ENCODE measurements at regions not wholly inside any gene's neighbourhood (a gene's known extent, or its start where the extent isn't known, plus 50 kb on each side); places are given as distances from the start of the nearest gene placed in this dataset.
"Not testable (repeated sequence)": the region's sequence is repeated elsewhere in the genome, so short reads cannot be mapped to it uniquely, and the experiment has no call there.

DNA sequence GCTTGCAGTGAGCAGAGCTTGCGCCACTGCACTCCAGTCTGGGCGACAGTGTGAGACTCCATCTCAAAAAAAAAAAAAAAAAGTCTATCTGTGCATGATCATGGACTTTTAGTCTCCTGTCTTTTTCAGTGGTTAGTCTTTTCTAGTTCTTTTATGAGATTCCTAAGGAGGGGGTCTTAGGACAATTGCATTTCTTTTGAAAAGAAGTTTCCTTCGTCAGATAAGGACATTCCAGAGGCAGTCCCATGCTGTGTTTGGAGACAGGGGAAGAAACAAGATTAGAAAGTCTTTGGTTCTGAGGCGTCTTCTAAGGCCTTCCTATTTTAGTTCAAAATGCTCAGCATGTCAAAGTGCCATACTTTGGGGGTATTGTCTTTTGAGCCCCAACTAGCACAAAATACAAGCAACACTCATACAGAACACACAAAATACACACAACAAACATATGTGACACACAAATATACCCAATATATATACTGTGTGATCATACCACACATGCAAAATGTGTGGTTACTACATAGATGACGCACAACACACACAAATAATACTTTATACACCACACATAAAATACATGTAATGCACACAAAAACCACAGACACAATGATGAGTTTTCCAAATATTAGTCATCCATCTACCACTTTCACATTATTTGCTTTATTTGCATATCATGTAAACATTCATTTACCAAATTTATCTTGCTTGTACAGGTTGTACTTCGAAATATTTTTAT, 394.5 kb downstream of the SPATA31D1 start:
- no peak for DNase-seq (ENCODE audit: low spot score)

DNA sequence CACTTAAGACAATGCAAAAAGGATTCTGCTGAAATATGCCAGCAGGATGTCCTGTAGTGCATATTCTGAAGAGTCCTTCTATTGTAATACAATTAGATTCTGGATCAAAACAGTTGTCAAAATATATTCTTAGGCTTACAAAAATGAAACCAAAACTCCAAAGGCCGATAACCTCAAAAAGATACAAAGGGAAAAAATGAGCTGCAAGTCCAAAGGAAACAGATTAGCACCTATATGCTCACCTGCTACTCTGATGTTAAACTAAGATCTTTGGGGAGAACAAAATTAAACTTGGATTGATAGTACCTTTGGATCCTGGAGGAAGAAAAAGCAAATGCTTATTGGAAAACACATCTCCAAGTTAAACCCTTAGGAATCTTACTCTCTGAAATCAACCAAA, 397.1 kb downstream of the SPATA31D1 start:
- no peak for DNase-seq (ENCODE audit: low spot score)

DNA sequence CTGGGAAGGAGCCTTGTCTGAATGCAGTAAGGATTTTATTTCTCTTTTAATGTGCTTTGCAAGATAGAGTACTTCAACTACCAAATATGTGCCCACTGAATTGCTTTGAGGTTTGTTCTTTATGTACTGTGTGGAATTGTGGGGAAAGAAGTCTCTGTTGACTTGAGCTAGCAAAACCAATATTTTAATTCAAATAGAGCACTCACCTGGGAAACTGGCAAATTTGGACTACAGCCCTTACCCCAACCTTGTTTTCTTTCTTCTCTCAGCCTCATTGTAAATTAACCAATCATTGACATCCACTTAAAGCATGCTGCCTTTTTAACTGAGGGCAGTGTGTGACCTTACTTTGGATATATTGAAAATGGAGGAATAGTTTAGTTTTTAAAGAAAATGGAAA, 409.0 kb downstream of the SPATA31D1 start:
- no peak for DNase-seq (ENCODE audit: low spot score)

DNA sequence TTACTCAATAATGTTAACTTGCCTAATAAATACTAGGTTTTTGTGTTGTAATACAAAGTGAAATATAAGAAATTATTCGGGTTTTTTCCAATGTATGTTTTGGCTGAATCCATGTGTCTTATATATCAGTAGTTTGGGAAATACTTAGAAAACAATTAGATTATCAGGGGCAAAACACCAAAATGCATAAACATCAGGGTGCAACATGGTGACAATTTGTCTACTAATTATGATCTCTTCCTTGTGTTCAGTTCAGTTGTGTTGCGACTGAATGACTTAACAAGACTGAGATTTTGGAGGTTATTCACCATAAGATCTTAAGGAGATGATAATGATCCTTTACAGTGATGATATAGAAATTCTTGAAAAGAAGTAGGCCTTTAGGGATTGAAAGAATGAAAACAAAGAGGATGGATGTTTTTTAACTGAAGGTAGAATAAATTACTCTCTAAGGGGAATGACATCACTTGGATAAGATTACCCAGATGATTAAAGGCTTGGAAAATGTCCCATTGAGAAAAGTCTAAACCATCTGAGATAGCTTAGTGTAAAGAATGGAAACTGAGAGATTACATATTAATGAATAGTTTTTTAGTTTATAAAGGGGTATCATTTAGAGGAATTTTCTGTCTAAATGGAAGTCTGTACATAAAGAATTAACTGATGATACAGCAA, 415.8 kb downstream of the SPATA31D1 start:
- no peak for DNase-seq (ENCODE audit: low spot score)

DNA sequence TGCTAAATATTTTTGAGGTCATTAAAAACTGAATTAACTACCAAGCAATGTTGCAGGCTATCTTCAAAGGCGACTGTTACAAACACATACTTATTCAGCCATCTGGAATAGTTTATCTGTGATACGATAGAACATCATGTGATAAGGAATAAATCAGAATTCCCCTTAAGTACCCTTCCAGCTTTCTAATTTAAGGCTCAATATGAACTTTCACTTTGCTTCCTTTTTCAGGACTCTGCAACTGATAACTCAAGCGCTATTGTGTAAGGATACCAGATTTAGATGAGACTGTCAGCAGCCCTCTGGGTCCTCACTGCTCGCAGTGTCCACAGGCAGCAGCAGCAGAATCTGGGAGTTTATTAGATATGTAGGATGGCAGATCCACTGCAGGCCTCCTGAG, 416.3 kb downstream of the SPATA31D1 start:
- no peak for DNase-seq (ENCODE audit: low spot score)

DNA sequence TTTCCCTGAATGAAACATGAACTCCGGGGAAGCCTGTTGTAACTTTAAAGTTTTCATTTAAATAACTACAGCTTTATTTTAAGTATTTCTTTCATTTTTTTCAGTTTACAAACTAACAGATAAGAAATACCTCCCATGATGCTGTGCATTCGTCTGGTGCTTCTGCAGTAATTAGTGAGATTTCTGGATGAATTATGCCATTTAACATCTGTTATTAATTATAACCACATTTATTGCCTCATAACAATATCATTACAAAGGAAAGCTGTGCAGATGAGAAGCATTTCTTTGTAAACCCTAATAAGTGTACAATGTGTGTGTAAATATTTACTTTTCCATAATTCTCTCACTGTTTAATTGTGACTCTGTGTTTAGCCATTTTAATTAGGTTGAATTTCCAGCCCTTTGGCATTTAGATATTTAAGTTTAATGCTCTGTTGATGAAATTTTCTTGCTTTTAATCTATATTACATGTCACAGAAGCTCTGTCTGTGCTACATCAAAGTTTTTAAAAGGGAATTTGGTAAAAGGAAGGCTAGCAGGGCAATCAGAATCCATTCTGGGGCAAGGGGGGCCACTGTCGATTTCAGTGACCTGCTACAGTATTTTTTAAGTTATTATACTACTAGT, 418.0 kb downstream of the SPATA31D1 start:
- no peak for DNase-seq (ENCODE audit: low spot score)

DNA sequence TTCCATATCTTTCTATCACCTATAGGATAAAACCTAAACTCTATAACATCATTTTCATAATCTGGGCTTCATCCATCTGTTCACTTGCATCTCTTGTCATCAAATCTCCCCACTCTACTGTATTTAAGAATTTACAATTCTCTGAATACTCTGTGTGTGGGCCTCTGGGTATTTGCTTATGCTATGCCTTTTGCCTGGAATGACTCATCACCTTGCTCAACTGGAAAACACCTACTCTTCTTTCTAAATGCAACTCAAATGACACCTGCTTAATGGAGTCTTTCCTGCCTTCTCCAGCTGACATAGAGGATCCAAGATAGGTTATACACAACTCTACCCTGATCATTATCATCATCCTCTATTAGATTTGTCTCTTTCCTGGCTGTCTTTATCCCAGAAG, 421.7 kb downstream of the SPATA31D1 start:
- DNase-seq (ENCODE audit: low spot score), result no peak

DNA sequence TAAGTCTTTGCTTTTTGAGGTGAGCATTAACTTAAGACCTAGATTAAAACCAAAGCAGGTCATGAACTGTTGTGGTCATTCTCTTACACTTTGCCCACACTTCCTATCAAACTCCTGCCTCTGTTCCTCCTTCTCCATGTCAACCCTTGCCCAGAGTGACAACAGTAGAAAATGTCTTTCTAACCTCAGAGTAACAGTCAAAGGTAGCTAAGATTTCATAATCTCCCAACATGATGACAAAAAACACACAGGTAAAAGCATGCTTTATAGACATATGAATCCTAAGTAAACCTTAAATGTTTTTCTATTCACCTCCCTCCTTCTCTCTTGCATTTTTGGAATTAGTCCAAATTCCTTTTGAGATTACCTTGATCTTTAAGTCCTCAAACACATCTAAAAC, 422.3 kb downstream of the SPATA31D1 start:
- DNase-seq (ENCODE audit: low spot score), result no peak

DNA sequence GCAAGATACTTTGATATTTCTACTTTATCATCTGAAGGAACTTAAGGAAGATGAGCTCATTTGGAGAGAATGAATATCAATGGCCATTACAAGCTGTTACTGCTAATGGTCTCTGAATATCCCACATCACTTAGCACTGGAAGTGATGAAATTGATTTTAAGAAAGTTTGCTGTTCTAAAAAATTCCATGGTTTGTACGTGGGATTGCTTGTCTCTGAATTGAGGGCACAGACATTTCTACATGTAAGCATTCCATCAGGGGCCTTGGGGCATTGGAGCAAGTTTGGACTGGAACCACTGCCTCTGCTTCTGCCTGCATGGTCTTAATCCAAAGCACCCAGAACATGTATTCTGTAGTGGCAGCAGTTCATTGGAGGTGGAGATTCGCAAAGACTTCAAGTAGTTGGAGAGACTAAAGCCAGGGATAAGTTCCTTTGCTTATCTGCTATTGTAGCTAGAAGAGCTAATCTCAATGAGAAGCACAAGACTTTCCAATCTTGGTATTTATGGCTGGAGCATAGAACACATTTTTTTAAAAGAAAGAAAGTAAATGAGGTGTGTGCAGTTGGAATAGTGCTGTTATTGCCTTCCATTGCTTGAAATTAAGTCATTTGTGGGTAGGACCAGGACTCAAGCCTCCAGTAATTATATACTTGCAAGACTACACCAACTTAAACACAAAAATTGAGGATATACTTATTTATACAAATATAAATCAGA, 424.2 kb downstream of the SPATA31D1 start:
- DNase-seq (ENCODE audit: low spot score), result no peak

DNA sequence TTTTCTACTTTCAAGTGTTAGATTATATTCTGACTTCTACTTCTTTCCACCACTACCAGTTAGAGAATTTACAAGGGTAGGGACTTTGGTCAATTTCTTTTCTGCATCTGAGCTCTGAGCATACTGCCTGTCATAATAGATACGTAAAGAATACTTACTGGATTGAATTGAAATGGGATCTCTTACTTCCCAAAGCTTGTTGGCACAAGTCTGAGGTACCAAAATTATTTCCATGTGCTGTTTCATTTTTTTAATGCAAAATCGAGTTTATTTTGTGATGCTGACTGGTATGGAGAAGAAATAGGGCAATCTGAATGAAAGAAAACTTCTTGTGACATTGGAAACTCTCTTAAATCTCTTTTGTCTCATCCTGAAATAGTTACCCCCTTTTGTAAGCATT, 428.9 kb downstream of the SPATA31D1 start:
- no peak for DNase-seq (ENCODE audit: low spot score)

DNA sequence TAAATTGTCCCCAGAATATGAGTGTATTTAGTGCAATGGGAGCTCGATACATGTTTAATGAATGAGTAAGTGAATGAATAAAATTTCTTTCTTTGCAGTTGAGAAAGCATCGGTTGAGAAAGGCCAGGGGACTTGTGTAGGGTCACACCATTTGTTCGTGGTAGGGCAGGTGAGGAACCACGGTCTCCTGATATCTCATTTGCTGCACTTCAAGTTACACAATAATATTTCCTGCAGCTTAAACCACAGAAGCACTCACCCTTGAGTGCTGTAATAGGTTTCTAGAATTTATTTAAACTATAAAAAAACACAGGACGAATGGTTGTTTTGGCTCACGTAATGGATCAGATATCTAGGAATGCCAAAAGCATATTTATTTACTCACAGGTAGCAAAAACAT, 429.8 kb downstream of the SPATA31D1 start:
- DNase-seq (ENCODE audit: low spot score), result no peak

DNA sequence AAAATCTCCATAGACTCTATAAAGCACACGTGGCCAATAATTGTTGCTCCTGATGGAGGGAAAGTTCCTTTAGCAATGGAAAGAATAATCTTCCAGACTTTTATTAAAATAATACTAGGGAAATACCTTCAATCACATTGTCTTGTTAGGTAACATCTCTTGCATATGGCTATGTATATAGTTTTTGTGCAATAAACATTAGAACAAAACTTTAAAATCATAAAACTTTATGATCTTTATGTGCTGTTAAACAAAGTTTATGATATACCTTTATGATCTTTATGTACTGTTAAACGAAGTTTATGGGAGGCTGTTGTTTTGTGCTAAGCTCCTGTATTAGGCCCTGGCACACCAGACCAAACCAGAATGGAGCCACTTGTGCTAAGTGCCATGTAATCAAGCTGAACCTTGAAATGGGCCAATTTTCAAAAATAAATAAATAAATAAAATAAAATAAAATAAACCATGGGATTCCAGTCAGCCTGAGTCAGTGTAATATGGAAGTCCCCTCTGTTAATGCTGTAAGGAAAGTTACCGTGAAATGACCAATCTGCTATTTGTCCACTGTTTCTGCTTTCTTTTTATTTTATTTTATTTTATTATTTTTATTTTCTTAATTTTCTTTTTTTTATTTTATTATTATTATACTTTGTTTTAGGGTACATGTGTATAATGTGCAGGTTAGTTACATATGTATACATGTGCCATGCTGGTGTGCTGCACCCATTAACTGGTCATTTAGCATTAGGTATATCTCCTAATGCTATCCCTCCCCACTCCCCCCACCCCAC, 431.3 kb downstream of the SPATA31D1 start:
- no peak for DNase-seq (ENCODE audit: low spot score)

DNA sequence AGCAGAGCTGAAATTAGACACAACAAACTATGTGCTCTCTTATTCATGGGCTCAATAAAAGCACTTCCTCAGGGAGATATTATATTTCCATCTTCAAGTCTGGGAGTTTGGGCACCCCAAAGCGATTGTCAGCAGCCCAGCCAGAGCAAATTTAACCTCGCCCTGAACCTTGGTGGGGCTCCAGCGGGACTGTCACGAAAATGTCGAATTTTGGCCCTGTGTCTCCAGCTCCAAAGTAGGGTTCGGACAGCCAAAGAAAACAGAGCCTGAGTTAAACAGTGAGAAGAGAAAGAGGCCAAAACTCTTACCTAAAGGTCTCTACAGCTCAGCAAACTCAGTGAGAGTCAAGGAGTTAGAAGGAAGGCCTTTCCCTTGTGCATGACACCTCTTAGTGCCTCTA, 432.9 kb downstream of the SPATA31D1 start:
- no peak for DNase-seq (ENCODE audit: low spot score)

DNA sequence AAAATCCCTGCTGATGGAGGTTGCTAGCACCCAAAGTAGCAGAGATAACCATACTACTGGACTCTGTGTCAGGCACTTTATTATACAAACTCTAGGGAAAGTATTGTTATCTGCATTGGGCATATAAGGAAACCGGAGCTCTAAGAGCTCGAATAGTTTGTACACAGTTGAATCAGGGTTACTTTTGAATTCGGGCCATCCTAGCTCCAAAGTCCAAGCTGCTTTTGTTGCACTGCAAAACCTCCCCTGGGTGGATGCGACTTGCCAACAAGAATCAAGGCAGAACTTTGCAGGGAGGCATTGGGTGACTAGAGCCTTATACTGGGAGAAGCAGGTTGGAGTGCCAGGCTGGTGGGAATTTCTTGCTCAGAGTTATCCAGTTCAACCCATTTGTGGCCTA, 435.1 kb downstream of the SPATA31D1 start:
- no peak for DNase-seq (ENCODE audit: low spot score)

DNA sequence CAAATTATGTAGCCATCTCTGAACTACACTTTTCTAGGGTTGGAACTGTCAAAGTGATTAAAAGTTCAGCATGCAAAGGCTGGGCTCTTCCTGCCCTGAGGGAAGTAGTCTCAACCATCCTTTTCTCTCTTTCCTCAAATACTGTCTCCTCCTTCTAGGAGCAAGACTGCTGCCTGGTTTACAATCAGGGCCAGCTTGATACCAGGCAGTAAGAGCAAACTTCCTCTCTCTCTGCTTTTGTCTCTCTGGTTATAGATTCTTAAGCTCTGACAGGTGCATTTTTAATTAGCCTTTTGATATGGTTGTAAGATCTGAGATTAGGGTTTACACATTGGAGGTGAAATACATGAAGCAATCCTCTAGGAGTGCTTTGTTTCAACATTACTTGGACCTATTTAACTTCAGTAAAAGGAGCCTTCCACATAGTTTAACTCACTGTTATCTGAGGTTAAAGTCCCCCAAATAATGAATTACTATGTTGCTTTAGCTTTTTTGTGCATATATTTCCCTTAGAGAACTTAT, 436.1 kb downstream of the SPATA31D1 start:
- no peak for DNase-seq (ENCODE audit: low spot score)

DNA sequence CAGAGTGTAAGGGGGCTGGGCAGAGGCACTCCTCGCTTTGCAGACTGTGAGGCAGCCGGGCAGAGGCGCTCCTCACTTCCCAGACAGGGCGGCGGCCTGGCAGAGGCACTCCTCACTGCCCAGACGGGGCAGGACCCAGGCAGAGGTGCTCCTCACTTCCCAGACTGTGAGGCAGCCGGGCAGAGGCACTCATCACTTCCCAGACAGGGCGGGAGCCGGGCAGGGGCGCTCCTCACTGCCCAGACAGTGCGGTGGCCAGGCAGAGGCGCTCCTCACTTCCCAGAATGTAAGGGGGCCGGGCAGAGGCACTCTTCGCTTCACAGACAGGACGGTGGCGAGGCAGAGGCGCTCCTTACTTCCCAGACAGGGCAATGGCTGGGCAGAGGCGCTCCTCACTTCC, 442.5 kb downstream of the SPATA31D1 start:
- no peak for DNase-seq (ENCODE audit: low spot score)

DNA sequence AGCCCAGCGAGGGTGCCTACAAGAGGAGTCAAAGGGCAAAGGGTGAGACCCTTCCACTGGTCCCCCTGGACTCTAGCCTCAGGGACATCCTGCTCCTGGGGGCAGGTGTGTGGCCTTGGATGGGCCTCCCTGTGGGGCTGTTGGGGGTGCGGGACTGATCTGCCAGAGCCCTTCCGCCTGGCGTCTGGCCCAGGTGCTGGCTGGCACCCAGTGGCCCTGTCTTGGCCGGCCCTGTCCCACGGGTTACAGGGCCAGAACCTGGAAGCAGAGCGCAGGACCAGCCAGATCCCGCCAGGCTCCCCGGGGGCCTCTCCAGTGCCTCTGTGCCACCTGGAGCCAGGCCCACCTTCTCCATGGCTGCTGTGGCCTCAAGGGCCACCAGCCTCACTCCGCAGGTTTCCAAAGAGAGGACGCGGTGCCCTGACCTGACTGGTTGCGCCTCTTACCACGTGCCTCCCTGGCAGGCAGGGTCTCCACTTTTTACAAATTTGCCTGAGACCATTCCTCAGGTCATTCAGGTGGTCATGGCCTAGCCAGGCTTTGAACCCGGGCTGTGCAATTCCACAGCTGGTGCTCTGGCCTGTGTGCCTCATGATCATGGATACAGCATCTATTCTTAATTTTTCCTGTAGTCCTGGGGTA, 444.8 kb downstream of the SPATA31D1 start:
- DNase-seq (ENCODE audit: low spot score), result not testable (repeated sequence)

DNA sequence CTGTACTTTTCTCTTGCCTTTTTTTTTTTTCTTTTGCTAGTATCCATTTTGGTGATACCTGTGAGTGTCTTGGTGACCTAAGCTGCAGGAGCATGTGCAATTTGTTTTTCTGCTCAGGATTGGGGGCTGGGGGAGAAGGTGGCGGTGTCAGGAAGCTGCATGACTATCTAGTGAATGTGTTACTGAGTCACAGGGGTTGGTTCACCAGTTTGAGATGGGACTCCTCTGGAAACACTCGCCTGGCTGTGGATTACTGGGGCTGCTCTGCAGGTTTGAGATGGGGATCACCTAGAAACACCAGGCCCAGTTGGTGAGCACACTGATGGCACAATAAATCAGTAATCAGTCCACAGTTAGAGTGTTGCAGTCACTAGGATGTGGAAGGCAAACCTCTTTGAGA, 447.9 kb downstream of the SPATA31D1 start:
- no peak for DNase-seq (ENCODE audit: low spot score)

DNA sequence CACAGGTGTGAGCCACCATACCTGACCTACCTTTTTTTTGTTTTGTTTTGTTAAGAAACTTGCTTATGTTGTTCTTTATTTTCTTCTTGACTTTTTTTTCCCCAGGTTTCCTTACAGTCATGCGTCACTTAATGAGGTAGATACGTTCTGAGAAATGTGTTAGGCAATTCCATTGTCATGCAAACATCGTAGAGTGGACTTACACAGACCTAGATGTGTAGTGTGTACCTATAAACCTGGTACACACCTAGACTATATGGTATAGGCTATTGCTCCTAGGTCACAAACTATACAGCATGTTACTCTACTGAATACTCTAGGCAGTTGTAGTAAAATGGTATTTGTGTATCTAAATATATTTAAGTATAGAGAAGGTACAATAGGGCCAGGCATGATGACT, 448.6 kb downstream of the SPATA31D1 start:
- not testable (repeated sequence) for DNase-seq (ENCODE audit: low spot score)

DNA sequence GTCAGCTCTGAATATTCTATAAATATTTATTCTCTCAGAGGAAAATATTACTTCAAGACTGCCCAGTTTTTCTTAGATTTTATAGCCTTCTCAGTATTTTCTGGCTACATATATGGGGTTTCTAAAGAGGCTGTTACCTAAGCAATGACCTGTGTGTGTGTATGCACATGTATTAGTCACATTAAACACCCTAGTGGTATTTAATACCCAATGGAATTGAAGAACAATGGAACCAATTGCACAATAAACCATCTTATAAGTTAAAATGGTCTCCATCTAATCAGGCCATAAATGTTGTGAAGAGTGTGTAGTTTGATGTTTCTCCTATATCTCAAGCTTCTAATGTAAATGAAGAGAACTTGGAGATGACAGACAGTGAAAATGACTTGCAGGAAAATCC, 450.0 kb downstream of the SPATA31D1 start:
- no peak for DNase-seq (ENCODE audit: low spot score)

DNA sequence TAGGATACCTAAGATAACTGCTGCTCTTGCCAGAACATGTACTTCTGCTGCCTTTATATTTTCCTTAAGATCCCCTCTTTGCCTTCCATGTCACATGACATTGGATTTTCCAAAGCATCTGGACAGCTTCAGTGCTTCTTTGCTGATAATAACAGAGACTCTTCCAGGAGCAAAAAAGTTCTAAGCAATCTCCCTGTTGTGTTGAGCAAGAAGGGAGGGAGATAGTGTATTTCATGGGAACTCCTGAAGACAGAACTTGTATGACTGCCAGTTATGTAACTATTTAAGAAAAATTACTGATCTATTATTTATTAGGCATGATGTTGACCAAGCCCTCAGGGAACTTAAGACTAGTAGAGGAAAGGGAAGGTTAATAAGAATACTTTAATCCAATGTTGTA, 454.7 kb downstream of the SPATA31D1 start:
- DNase-seq (ENCODE audit: low spot score), result no peak
